Tibial nerve (tissue), 4 donors: ENCODE measurements at regions not wholly inside any gene's neighbourhood (a gene's known extent, or its start where the extent isn't known, plus 50 kb on each side); places are given as distances from the start of the nearest gene placed in this dataset.

Source experiments
- DNase-seq, 2 donors: peaks; one replicate each; pipeline ENCODE4 v3.0.0-alpha.2; 2019; ENCODE audit warnings: low spot score in 2 of 2
- H3K27ac ChIP-seq, 4 donors: fragments of 200-600 bp; sonication (generic) in 3 of 4; one replicate each; pipeline ENCODE4 v1.5.1; 2017 to 2019; ENCODE audit warnings: mild to moderate bottlenecking in 1 of 4
- H3K27me3 ChIP-seq, 2 donors: fragments of 200-600 bp; sonication (generic) in 1 of 2; one replicate each; pipeline versions ENCODE4 v1.5.1 to v1.6.0; 2017 to 2019
- H3K36me3 ChIP-seq, 3 donors: fragments of 200-600 bp; sonication (generic); one replicate each; pipeline ENCODE4 v1.5.1; 2018 to 2019
- H3K4me1 ChIP-seq, 4 donors: fragments of 200-600 bp; sonication (generic) in 3 of 4; one replicate each; pipeline ENCODE4 v1.5.1; 2017 to 2019
- H3K4me3 ChIP-seq, 4 donors: fragments of 200-600 bp; sonication (generic) in 3 of 4; one replicate each; pipeline ENCODE4 v1.5.1; 2017 to 2019; ENCODE audit warnings: mild to moderate bottlenecking in 1 of 4, moderate library complexity in 1 of 4
- H3K9me3 ChIP-seq, 4 donors: fragments of 200-600 bp; sonication (generic) in 3 of 4; one replicate each; pipeline ENCODE4 v1.5.1; 2017 to 2019
- EP300 ChIP-seq, 2 donors: sonication (generic); formaldehyde crosslinking; IDR thresholded peaks; one replicate each; pipeline ENCODE4 v1.6.1; 2017; ENCODE audit warnings: antibody characterized with exemption in 2 of 2, mild to moderate bottlenecking in 1 of 2
- POLR2A ChIP-seq, 2 donors: fragments of 450-650 bp; IDR thresholded peaks; one replicate each; pipeline ENCODE4 v1.6.1; 2017; ENCODE audit warnings: antibody characterized with exemption in 2 of 2, mild to moderate bottlenecking in 2 of 2, moderate library complexity in 2 of 2
- WGBS, 2 donors: methylation state at CpG; one replicate each; pipeline ENCODE4 v1.1.5; 2018; 5-methylcytosine and 5-hydroxymethylcytosine counted together
- TF ChIP-seq, protein P1 (sequence below), 5 experiments: fragments of 200-600 bp in 3 of 5; fragments of 450-650 bp in 2 of 5; sonication (generic) in 3 of 5; IDR thresholded peaks; one replicate each; pipeline ENCODE4 v1.5.1; 2016 to 2019; ENCODE audit warnings: antibody characterized with exemption in 5 of 5, mild to moderate bottlenecking in 3 of 5, moderate library complexity in 2 of 5

DNA sequence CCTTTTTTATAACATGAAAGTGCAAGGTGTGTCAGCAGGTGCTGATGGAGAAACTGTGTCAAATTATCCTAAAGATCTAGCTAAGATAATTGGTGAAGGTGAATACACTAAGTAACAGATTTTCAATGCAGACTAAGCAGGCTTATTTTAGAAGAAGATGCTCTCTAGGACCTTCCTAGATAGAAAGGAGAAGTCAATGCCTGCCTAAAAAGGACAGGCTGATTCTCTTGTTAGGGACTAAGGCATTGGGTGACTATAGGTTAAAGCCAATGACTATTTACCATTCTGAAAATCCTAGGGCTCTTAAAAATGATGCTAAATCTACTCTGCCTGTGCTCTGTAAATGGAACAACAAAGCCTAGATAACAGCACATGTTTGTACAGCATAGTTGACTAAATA lies 1682.4 kb downstream of the MAT2B start:
- Histone ChIP-seq H3K9me3 (peaks cover 0 to 10% (median 0%) of the 10 kb centered on the region in 4 donors), H3K27me3 (no peaks in the 10 kb centered on the region), H3K4me1 (no peaks in the 10 kb centered on the region), H3K27ac (no peak overlapping the region), H3K4me3 (no peak overlapping the region), H3K36me3 (no peaks in the 10 kb centered on the region)
- DNase-seq, result no peak
- TF ChIP-seq EP300 (IDR thresholded peaks at IDR 0.05), result no peak
- TF ChIP-seq, protein P1, sequence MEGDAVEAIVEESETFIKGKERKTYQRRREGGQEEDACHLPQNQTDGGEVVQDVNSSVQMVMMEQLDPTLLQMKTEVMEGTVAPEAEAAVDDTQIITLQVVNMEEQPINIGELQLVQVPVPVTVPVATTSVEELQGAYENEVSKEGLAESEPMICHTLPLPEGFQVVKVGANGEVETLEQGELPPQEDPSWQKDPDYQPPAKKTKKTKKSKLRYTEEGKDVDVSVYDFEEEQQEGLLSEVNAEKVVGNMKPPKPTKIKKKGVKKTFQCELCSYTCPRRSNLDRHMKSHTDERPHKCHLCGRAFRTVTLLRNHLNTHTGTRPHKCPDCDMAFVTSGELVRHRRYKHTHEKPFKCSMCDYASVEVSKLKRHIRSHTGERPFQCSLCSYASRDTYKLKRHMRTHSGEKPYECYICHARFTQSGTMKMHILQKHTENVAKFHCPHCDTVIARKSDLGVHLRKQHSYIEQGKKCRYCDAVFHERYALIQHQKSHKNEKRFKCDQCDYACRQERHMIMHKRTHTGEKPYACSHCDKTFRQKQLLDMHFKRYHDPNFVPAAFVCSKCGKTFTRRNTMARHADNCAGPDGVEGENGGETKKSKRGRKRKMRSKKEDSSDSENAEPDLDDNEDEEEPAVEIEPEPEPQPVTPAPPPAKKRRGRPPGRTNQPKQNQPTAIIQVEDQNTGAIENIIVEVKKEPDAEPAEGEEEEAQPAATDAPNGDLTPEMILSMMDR (IDR thresholded peaks at IDR 0.05), result no peak
- TF ChIP-seq POLR2A (IDR thresholded peaks at IDR 0.05), result no peak

DNA sequence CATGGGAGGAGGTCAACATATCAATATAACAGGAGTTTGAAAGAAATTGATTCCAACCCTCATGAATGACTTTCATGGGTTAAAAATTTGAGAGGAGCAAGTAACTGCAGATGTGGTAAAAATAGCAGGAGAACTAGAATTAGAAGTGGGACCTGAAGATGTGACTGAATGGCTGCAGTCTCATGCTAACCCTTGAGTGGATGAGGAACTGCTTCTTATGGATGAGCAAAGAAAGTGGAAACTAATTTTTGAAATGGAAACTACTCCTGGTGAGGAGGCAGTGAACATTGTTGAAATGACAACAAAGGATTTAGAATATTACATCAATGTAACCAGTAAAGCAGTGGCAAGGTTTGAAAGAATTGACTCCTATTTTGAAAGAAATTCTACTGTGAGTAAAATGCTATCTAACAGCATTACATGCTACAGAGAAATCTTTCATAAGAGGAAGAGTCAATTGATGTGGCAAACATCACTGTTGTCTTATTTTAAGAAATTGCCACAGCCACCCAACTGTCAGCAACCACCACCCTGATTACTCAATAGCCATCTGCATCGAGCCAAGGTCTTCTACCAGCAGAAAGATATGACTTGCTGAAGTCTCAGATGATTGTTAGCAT lies 1683.2 kb downstream of the MAT2B start:
- DNase-seq, result peak in 1 of 2 donors; percentile 12
- no peak overlapping the region for H3K4me3 ChIP-seq
- TF ChIP-seq POLR2A (IDR thresholded peaks at IDR 0.05) (no peak), EP300 (IDR thresholded peaks at IDR 0.05) (peak in 1 of 2 donors; percentile 27)
- WGBS, 2 donors, result 72 to 76% methylated on average over 1 of the region's 1 CpG
- H3K27me3 ChIP-seq, result no peaks in the 10 kb centered on the region
- H3K4me1 ChIP-seq, result no peaks in the 10 kb centered on the region
- peaks cover 0 to 10% (median 0%) of the 10 kb centered on the region in 4 donors for H3K9me3 ChIP-seq
- H3K36me3 ChIP-seq, result no peaks in the 10 kb centered on the region
- no peak overlapping the region for H3K27ac ChIP-seq

DNA sequence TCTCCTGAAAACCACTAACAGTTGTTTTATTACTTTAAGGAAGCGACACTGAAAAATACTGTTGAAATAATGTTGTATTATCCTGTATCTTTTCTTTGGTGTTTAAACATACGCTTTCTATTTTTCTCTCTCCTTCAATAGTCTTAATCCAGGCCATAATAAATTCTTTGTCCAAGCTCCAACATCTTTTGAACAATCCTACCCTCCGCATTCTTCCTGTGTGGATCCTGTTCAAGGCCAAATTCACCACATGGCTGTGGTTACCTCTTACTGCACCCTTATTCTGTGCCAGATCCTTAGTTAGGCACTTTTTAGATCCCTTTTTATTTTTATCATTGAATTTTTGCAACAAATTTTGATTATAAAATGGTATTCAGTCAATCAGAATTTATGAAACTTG lies 1691.5 kb downstream of the MAT2B start:
- Histone ChIP-seq H3K4me1 (no peaks in the 10 kb centered on the region), H3K9me3 (peaks cover 0 to 4% (median 0%) of the 10 kb centered on the region in 4 donors), H3K4me3 (no peak overlapping the region), H3K27me3 (no peaks in the 10 kb centered on the region), H3K27ac (no peak overlapping the region), H3K36me3 (no peaks in the 10 kb centered on the region)
- WGBS, 2 donors, result 84 to 89% methylated on average over 3 of the region's 3 CpGs
- TF ChIP-seq EP300 (IDR thresholded peaks at IDR 0.05) (no peak), POLR2A (IDR thresholded peaks at IDR 0.05) (no peak)
- no peak for DNase-seq

DNA sequence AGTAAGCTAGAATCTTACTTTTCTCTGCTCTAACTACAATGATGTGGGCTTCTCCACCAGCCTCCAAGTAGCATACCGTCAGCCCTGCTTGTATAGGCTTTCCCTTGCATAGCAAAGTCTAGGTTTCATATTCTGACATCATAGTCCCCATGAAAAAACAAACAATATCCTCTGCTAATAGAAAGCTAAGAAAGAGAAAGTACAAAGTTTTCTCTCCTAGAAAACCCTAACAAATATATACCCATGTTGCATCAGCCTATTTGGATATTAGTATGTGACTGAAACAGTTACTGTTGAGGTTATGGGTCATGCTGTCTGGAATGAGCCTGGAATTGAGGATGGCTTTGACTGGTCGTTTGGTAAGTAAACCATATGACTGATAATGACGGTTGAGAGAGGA lies 1696.0 kb downstream of the MAT2B start:
- H3K27ac ChIP-seq, result no peak overlapping the region
- H3K36me3 ChIP-seq, result no peaks in the 10 kb centered on the region
- 62 to 64% methylated on average over 3 of the region's 3 CpGs for WGBS, 2 donors
- H3K27me3 ChIP-seq, result no peaks in the 10 kb centered on the region
- no peak overlapping the region for H3K4me3 ChIP-seq
- DNase-seq, result no peak
- TF ChIP-seq POLR2A (IDR thresholded peaks at IDR 0.05), result no peak
- no peak for TF ChIP-seq EP300 (IDR thresholded peaks at IDR 0.05)
- TF ChIP-seq, protein P1 (IDR thresholded peaks at IDR 0.05), result no peak
- peaks cover 0 to 4% (median 0%) of the 10 kb centered on the region in 4 donors for H3K9me3 ChIP-seq
- no peaks in the 10 kb centered on the region for H3K4me1 ChIP-seq

DNA sequence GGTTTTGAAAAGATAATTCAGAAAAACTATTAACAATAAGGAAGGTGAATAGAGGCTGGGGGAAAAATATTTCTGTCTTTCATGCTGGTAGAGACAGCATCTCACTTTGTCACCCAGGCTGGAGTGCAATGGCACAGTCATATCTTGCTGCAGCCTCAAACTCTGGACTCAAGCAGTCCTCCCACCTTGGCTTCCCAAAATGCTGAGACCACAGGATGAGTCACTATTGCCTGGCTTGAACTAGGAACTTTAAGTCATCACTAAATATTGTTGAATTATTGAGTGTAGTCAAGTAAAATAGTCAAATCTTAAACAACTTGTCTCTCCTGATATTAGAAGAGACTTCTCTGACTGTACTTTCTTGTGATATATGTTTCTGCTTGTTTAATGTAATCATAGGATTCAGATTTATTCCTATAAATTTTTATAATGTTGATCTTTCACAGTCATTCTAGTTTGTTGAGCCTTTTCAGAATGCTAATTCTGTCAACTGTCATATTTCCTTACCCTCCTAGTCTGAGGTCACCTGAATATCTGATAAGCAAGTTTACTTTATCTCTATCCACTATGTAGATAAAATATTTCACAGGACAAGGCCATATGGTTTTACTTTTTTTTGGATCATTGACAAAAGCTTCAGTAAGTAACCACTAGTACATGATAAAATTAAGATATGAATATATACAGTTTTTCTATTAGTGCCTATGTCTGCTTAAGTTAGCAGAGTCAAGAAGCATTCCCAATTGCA lies 1696.5 kb downstream of the MAT2B start:
- DNase-seq, result no peak
- Histone ChIP-seq H3K4me1 (no peaks in the 10 kb centered on the region), H3K4me3 (no peak overlapping the region), H3K27ac (no peak overlapping the region), H3K27me3 (no peaks in the 10 kb centered on the region), H3K36me3 (no peaks in the 10 kb centered on the region), H3K9me3 (peaks cover 0 to 4% (median 0%) of the 10 kb centered on the region in 4 donors)
- no peak for TF ChIP-seq EP300 (IDR thresholded peaks at IDR 0.05)
- TF ChIP-seq POLR2A (IDR thresholded peaks at IDR 0.05), result no peak
- TF ChIP-seq, protein P1 (IDR thresholded peaks at IDR 0.05), result no peak

DNA sequence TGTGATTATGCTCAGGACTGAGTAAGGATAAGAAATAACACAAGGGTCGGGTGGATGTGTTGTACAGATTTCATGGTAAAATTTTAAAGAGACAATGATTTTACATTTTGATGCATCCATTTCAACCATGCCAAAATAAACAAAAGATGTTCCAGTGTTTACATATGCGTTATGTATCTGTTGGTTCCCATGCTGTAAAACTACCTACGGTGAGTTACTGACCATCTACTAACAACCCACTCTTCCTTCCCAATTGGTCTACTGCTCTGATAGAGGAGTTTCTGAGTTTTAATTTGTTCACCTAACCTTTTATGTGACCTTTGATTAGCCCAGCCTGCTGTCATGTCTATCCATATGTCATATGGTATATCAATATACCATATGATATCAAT lies 1697.1 kb downstream of the MAT2B start:
- WGBS, 2 donors, result 74 to 75% methylated on average over 3 of the region's 3 CpGs
- Histone ChIP-seq H3K36me3 (no peaks in the 10 kb centered on the region), H3K27ac (no peak overlapping the region), H3K27me3 (no peaks in the 10 kb centered on the region), H3K4me3 (no peak overlapping the region), H3K4me1 (no peaks in the 10 kb centered on the region), H3K9me3 (peaks cover 0 to 3% (median 0%) of the 10 kb centered on the region in 4 donors)
- DNase-seq, result no peak
- no peak for TF ChIP-seq EP300 (IDR thresholded peaks at IDR 0.05)
- TF ChIP-seq, protein P1 (IDR thresholded peaks at IDR 0.05), result no peak
- no peak for TF ChIP-seq POLR2A (IDR thresholded peaks at IDR 0.05)
